Activated B cell treated with CpG ODN at 0.5 μM for 24 hours (primary cell): ENCODE measurements at regions not wholly inside any gene's neighbourhood (a gene's known extent, or its start where the extent isn't known, plus 50 kb on each side); places are given as distances from the start of the nearest gene placed in this dataset.

Source experiments
- ATAC-seq: fragments of 200-7000 bp; cut with Tn5 transposase; one replicate; pipeline ENCODE4 v1.10.0; 2021; ENCODE audit warnings: low read depth, mild to moderate bottlenecking, moderate library complexity
- CTCF ChIA-PET: fragments of 350-600 bp; sonication (Branson Sonifier 250); formaldehyde crosslinking; loops from one replicate; lab custom pipeline; 2021; ENCODE audit warnings: antibody characterized with exemption; lab: Charles Lee
- POLR2A ChIA-PET: fragments of 350-600 bp; sonication (Branson Sonifier 250); formaldehyde crosslinking; loops from one replicate; lab custom pipeline; 2021; ENCODE audit warnings: antibody characterized with exemption; lab: Charles Lee
- DNase-seq: peaks from one replicate; pipeline ENCODE4 v3.0.0; 2022
- H3K27ac Mint-ChIP-seq: one replicate; pipeline ENCODE4 v1.8.0; 2020; ENCODE audit warnings: mixed read lengths
- H3K27me3 Mint-ChIP-seq: one replicate; pipeline ENCODE4 v1.8.0; 2021; ENCODE audit warnings: mixed read lengths
- H3K36me3 Mint-ChIP-seq: one replicate; pipeline ENCODE4 v1.8.0; 2021; ENCODE audit warnings: low read depth, mixed read lengths
- H3K4me1 Mint-ChIP-seq: one replicate; pipeline ENCODE4 v1.8.0; 2021; ENCODE audit warnings: mixed read lengths
- H3K4me3 Mint-ChIP-seq: one replicate; pipeline ENCODE4 v1.8.0; 2020; ENCODE audit warnings: mild to moderate bottlenecking, mixed read lengths
- H3K9me3 Mint-ChIP-seq: one replicate; pipeline ENCODE4 v1.8.0; 2020; ENCODE audit warnings: mixed read lengths
- intact Hi-C: fragments of 100-400 bp; cut with micrococcal nuclease; formaldehyde crosslinking; loops from one replicate; pipeline ENCODE4 v1.15.1; 2024
- TF ChIP-seq, protein P1 (sequence below): fragments of 200-600 bp; IDR thresholded peaks from one replicate; pipeline ENCODE4 v1.8.0; 2022; ENCODE audit warnings: antibody characterized with exemption, mild to moderate bottlenecking

GRCh38 chrX:121831601-121832000 is 784.2 kb downstream of the GLUD2 start:
- Mint-ChIP-seq H3K9me3 (no peaks in the 10 kb centered on the region), H3K27ac (no peak overlapping the region), H3K4me3 (no peak overlapping the region), H3K36me3 (no peaks in the 10 kb centered on the region), H3K4me1 (no peaks in the 10 kb centered on the region), H3K27me3 (no peaks in the 10 kb centered on the region)
- ATAC-seq (no peak), DNase-seq (no peak)
- TF ChIP-seq, protein P1, sequence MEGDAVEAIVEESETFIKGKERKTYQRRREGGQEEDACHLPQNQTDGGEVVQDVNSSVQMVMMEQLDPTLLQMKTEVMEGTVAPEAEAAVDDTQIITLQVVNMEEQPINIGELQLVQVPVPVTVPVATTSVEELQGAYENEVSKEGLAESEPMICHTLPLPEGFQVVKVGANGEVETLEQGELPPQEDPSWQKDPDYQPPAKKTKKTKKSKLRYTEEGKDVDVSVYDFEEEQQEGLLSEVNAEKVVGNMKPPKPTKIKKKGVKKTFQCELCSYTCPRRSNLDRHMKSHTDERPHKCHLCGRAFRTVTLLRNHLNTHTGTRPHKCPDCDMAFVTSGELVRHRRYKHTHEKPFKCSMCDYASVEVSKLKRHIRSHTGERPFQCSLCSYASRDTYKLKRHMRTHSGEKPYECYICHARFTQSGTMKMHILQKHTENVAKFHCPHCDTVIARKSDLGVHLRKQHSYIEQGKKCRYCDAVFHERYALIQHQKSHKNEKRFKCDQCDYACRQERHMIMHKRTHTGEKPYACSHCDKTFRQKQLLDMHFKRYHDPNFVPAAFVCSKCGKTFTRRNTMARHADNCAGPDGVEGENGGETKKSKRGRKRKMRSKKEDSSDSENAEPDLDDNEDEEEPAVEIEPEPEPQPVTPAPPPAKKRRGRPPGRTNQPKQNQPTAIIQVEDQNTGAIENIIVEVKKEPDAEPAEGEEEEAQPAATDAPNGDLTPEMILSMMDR = no peak
- ChIA-PET CTCF (no interaction called here), POLR2A (no interaction called here)
- intact Hi-C loops = no loop called here

- TF ChIP-seq, protein P1 = no peak
- Mint-ChIP-seq H3K4me3 (no peak overlapping the region), H3K9me3 (no peaks in the 10 kb centered on the region), H3K27ac (no peak overlapping the region), H3K36me3 (no peaks in the 10 kb centered on the region), H3K4me1 (no peaks in the 10 kb centered on the region), H3K27me3 (no peaks in the 10 kb centered on the region)
- no peak for ATAC-seq
- intact Hi-C loops = no loop called here
- ChIA-PET POLR2A (no interaction called here), CTCF (no interaction called here)
- no peak for DNase-seq
Observed at GRCh38 chrX:121832446-121832845, 785.0 kb downstream of the GLUD2 start.

GRCh38 chrX:121836000-121836399 is 788.6 kb downstream of the GLUD2 start:
- Mint-ChIP-seq H3K9me3 (no peaks in the 10 kb centered on the region), H3K27me3 (no peaks in the 10 kb centered on the region), H3K4me3 (no peak overlapping the region), H3K36me3 (no peaks in the 10 kb centered on the region), H3K27ac (no peak overlapping the region), H3K4me1 (no peaks in the 10 kb centered on the region)
- ChIA-PET CTCF (no interaction called here), POLR2A (no interaction called here)
- intact Hi-C loops = no loop called here
- DNase-seq = no peak
- TF ChIP-seq, protein P1 = no peak
- no peak for ATAC-seq

DNA sequence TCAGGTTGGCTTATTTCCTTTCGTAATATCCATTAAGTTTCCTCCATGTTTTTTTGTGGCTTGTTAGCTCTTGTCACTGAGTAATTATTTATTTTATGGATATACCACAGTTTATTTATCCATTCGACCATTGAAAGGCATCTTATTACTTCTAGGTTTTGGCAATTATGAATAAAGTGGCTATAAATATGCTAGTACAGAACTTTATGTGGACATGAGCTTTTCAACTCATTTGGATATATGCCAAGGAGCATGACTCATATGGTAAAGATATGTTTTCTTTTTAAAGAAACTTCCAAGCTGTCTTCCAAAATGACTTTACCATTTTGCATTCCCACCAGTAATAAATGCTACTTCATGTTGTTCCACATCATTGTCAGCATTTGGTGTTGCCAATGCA is 803.6 kb downstream of the GLUD2 start:
- Mint-ChIP-seq H3K4me1 (no peaks in the 10 kb centered on the region), H3K4me3 (no peak overlapping the region), H3K27me3 (no peaks in the 10 kb centered on the region), H3K9me3 (peaks cover 2% of the 10 kb centered on the region), H3K36me3 (no peaks in the 10 kb centered on the region), H3K27ac (no peak overlapping the region)
- ATAC-seq (no peak), DNase-seq (no peak)
- ChIA-PET POLR2A (no interaction called here), CTCF (no interaction called here)
- intact Hi-C loops = no loop called here
- TF ChIP-seq, protein P1 = no peak

GRCh38 chrX:121853762-121854613 is 806.6 kb downstream of the GLUD2 start:
- no peaks in the 10 kb centered on the region for H3K9me3 Mint-ChIP-seq
- no peaks in the 10 kb centered on the region for H3K4me1 Mint-ChIP-seq
- ChIA-PET POLR2A (no interaction called here), CTCF (no interaction called here)
- DNase-seq (no peak), ATAC-seq (no peak)
- no peak overlapping the region for H3K27ac Mint-ChIP-seq
- no peak overlapping the region for H3K4me3 Mint-ChIP-seq
- intact Hi-C loops = no loop called here
- TF ChIP-seq, protein P1 = no peak
- no peaks in the 10 kb centered on the region for H3K27me3 Mint-ChIP-seq
- H3K36me3 Mint-ChIP-seq = no peaks in the 10 kb centered on the region
